HepG2 (cell line): ENCODE measurements at regions not wholly inside any gene's neighbourhood (a gene's known extent, or its start where the extent isn't known, plus 50 kb on each side); places are given as distances from the start of the nearest gene placed in this dataset.

Experiments
- MYNN ChIP-seq: sonication (generic); formaldehyde crosslinking; IDR thresholded peaks from 2 replicates; pipeline ENCODE4 v1.4.0; 2020; ENCODE audit warnings: mild to moderate bottlenecking, low read depth, missing genetic modification reagents
- RFX3 ChIP-seq: IDR thresholded peaks from 2 replicates; pipeline ENCODE4 v1.6.1; 2016; ENCODE audit warnings: missing biosample characterization, missing genetic modification reagents
- SMC3 ChIP-seq: IDR thresholded peaks from 2 replicates; pipeline ENCODE4 v1.6.1; 2011; ENCODE audit warnings: low read length, improper control_type of control experiment
- TCF7L2 ChIP-seq: IDR thresholded peaks from 2 replicates; pipeline ENCODE4 v1.6.1; 2011; ENCODE audit warnings: mild to moderate bottlenecking, low read depth, low read length, moderate library complexity

GRCh38 chr1:193666485-193667083, 480.2 kb upstream of the B3GALT2 start:
- TF ChIP-seq MYNN (CRISPR knock-in tag) = no peak
- no peak for TF ChIP-seq RFX3
- TF ChIP-seq SMC3 = no peak
- TF ChIP-seq TCF7L2 = no peak
